ENCODE measurements at regions not wholly inside any gene's neighbourhood (a gene's known extent, or its start where the extent isn't known, plus 50 kb on each side); places are given as distances from the start of the nearest gene placed in this dataset.

DNA sequence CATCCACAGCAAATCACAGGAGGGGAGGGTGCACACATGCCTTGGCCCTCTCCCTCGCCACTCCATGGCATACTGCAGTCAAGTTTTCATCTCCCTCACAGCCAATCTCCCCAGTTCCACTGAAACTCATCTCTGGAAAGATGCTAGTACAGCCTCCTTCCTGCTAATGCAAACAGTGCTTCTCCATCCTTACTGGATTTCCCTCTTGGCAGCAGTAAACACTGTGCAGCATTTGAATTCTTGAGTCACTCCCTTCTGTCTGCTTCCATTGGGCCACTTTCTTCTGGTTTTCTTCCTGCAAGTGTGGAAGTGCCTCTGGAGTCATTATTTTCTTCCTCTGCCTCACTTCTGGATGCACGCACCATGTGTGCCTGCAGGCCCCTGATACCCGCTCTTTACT, 460.3 kb downstream of the QKI start:
- TF ChIP-seq, protein P1, sequence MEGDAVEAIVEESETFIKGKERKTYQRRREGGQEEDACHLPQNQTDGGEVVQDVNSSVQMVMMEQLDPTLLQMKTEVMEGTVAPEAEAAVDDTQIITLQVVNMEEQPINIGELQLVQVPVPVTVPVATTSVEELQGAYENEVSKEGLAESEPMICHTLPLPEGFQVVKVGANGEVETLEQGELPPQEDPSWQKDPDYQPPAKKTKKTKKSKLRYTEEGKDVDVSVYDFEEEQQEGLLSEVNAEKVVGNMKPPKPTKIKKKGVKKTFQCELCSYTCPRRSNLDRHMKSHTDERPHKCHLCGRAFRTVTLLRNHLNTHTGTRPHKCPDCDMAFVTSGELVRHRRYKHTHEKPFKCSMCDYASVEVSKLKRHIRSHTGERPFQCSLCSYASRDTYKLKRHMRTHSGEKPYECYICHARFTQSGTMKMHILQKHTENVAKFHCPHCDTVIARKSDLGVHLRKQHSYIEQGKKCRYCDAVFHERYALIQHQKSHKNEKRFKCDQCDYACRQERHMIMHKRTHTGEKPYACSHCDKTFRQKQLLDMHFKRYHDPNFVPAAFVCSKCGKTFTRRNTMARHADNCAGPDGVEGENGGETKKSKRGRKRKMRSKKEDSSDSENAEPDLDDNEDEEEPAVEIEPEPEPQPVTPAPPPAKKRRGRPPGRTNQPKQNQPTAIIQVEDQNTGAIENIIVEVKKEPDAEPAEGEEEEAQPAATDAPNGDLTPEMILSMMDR (IDR thresholded peaks at IDR 0.05): no peak
- no peak for TF ChIP-seq POLR2A (IDR thresholded peaks at IDR 0.05)
- TF ChIP-seq POLR2AphosphoS5 (IDR thresholded peaks at IDR 0.05): no peak
